ENCODE measurements at regions not wholly inside any gene's neighbourhood (a gene's known extent, or its start where the extent isn't known, plus 50 kb on each side); places are given as distances from the start of the nearest gene placed in this dataset.

DNA sequence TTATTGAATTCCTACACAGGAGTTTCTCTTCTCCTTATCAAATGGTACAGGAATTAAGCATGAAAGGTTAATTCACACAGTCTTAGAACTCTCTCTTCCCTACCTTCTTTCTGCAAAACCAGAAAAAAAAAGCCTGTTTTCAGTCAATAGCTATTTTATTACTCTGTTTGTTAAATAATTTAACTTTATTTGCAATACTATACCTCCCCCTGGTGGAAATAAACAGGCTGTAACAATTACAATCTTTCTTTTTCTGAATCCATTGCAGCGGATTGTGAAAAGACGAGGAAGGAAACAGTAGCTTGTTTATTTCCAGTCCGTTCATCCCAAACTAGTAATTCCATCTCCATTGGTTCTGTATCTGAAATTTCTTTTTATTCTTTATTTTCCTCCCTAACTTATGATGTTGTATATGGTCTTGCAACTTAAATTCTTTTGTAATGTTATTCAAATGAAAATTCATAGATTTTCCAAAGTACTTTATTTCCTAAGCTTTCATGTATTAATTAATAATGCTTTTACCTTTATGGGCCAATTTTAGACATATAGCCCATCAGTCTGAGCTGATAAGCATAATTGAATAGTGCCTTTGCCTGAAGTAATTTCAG, 165.2 kb downstream of the SH3BP4 start:
- no peak for TF ChIP-seq POLR2A (IDR thresholded peaks at IDR 0.05; ENCODE audit: control extremely low read depth in 1 of 2, low read depth in 2 of 2, low read length in 2 of 2)
- peak; percentile 71 to 75 for TF ChIP-seq RAD21 (IDR thresholded peaks at IDR 0.05 in 1 of 2, conservative IDR thresholded peaks at IDR 0.05 in 1 of 2; ENCODE audit: low read depth in 2 of 2, low read length in 2 of 2)
- no peak for TF ChIP-seq PHF8 (conservative IDR thresholded peaks at IDR 0.05; ENCODE audit: low read depth, low read length)
- TF ChIP-seq, protein P1, sequence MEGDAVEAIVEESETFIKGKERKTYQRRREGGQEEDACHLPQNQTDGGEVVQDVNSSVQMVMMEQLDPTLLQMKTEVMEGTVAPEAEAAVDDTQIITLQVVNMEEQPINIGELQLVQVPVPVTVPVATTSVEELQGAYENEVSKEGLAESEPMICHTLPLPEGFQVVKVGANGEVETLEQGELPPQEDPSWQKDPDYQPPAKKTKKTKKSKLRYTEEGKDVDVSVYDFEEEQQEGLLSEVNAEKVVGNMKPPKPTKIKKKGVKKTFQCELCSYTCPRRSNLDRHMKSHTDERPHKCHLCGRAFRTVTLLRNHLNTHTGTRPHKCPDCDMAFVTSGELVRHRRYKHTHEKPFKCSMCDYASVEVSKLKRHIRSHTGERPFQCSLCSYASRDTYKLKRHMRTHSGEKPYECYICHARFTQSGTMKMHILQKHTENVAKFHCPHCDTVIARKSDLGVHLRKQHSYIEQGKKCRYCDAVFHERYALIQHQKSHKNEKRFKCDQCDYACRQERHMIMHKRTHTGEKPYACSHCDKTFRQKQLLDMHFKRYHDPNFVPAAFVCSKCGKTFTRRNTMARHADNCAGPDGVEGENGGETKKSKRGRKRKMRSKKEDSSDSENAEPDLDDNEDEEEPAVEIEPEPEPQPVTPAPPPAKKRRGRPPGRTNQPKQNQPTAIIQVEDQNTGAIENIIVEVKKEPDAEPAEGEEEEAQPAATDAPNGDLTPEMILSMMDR (IDR thresholded peaks at IDR 0.05; ENCODE audit: control extremely low read depth in 1 of 3, insufficient read depth in 1 of 3, low read depth in 1 of 3, low read length in 3 of 3) = peak in 2 of 3 experiments; percentile 34 to 51; a peak in 2 of 4 replicates
- no peak for TF ChIP-seq HDAC2 (IDR thresholded peaks at IDR 0.05; ENCODE audit: borderline replicate concordance in 1 of 2, low read depth in 2 of 2, low read length in 2 of 2)
- TF ChIP-seq RFX5 (IDR thresholded peaks at IDR 0.05; ENCODE audit: borderline replicate concordance, low read depth, low read length) = no peak
- no peak for TF ChIP-seq EZH2 (IDR thresholded peaks at IDR 0.05; ENCODE audit: low read depth, low read length, severe bottlenecking)
- no peak for TF ChIP-seq RBBP5 (IDR thresholded peaks at IDR 0.05; ENCODE audit: borderline replicate concordance, low read depth, low read length)
- TF ChIP-seq CEBPB (IDR thresholded peaks at IDR 0.05; ENCODE audit: low read depth, low read length) = no peak
